ENCODE measurements at regions not wholly inside any gene's neighbourhood (a gene's known extent, or its start where the extent isn't known, plus 50 kb on each side); places are given as distances from the start of the nearest gene placed in this dataset.

DNA sequence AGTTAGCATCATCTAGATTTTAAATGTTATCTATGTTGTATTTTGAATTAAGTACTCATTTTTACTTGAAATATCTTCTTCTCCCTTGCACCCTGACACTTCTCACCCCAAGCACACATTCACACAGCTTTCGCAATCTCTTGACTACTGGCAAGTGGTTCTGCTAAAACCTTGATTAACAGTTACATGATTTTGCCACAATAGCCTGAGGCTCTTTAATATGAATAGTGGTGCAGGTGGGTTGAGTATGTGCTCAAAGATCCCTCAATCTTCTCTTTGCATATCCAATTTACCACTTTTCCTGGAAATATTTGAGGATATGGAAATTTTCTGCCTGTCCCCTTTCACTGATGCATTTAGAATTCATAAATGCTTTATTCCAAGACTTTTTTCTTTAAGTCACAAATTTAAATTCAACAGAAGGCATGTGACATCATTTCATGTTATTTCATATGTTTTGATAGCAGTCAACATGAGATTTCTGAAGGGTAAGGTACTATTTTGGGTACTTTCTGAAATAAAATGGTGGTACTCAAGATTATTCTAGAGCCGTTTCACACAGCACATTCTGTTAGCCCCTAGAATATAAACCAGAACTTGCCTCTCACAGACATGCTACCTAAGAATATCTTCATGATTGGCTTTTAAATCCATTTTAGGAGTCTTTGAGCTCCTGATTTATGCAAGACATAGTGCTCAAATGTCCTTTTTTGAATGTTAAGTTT lies 339.7 kb downstream of the RPRM start:
- Mint-ChIP-seq H3K4me1 (no peaks in the 10 kb centered on the region), H3K36me3 (no peaks in the 10 kb centered on the region), H3K27me3 (no peaks in the 10 kb centered on the region), H3K4me3 (no peak overlapping the region), H3K9me3 (peaks cover 0 to 6% of the 10 kb centered on the region in 2 donors), H3K27ac (no peak overlapping the region)
- DNase-seq: no peak
- no peak for ATAC-seq (replicated peaks)

DNA sequence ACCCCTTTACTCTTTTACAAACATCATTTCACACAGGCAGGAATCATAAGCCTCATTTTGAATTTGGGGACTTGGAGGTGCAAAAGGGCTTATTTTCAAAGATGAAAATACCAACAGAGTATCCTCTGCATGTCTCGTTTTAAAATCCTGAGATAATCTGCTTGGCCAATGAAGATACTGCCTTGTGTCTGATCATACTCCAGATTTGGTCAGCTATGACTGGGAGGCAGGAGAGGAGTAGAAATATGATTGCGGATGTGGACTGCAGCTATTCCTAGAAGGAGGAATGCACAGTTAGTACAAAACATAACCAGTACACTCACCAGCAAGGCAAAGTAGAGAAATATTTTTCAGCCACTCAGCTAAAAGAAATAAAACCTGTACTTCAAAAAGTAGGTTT lies 342.3 kb downstream of the RPRM start:
- Mint-ChIP-seq H3K4me1 (no peaks in the 10 kb centered on the region), H3K9me3 (peaks cover 0 to 2% of the 10 kb centered on the region in 2 donors), H3K27me3 (no peaks in the 10 kb centered on the region), H3K36me3 (no peaks in the 10 kb centered on the region), H3K4me3 (no peak overlapping the region), H3K27ac (no peak overlapping the region)
- ATAC-seq (replicated peaks) (no peak), DNase-seq (no peak)

DNA sequence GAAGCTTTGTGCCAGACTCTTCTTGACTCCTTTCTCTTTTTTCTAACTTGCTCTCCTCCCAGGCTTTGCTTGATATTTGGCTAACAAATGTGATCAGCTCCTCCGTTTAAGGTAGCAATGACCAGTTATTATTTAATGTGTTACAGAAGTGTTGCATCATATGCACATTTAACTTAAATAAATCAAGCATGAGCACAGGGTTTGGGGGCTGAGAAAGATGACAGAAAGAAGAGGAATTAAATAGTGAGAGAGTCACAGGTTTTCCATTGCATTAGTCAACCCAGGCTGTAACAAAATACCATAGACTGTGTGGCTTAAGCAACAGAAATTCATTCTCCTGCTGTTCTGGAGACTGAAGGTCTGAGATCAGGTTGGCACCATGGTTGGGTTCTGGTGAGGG lies 343.8 kb downstream of the RPRM start:
- Mint-ChIP-seq H3K36me3 (no peaks in the 10 kb centered on the region), H3K27me3 (no peaks in the 10 kb centered on the region), H3K4me1 (no peaks in the 10 kb centered on the region), H3K27ac (no peak overlapping the region), H3K9me3 (peaks cover 0 to 2% of the 10 kb centered on the region in 2 donors), H3K4me3 (no peak overlapping the region)
- no peak for ATAC-seq (replicated peaks)
- no peak for DNase-seq

GRCh38 chr2:153133716-153134115 lies 344.8 kb downstream of the RPRM start:
- no peak for ATAC-seq (replicated peaks)
- no peak for DNase-seq
- H3K27me3 Mint-ChIP-seq: no peaks in the 10 kb centered on the region

DNA sequence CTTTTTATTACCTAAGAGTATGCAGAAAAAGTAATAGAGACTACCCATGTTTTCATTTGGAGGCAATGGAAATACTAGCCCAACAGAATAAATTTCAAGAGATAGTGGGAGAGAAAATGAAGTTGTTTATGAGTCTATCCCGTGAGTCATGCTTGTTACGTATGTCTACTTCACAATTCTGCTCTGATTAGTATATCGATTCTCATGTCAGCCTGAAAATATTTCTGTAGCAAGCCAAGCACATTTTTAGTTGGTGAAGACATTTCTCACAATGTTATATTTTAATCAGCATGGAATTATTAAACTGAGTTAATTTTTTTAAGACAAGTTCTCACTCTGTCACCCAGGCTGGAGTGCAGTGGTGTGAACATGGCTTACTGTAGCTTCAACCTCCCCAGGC lies 346.1 kb downstream of the RPRM start:
- Mint-ChIP-seq H3K4me1 (no peaks in the 10 kb centered on the region), H3K9me3 (peaks cover 0 to 1% of the 10 kb centered on the region in 2 donors), H3K4me3 (no peak overlapping the region), H3K27me3 (no peaks in the 10 kb centered on the region), H3K36me3 (no peaks in the 10 kb centered on the region), H3K27ac (no peak overlapping the region)
- ATAC-seq (replicated peaks) (no peak), DNase-seq (no peak)

More at GRCh38 chr2:153133716-153134115, 344.8 kb downstream of the RPRM start:
- Mint-ChIP-seq H3K27ac (no peak overlapping the region), H3K4me3 (no peak overlapping the region), H3K4me1 (no peaks in the 10 kb centered on the region), H3K36me3 (no peaks in the 10 kb centered on the region), H3K9me3 (no peaks in the 10 kb centered on the region)

DNA sequence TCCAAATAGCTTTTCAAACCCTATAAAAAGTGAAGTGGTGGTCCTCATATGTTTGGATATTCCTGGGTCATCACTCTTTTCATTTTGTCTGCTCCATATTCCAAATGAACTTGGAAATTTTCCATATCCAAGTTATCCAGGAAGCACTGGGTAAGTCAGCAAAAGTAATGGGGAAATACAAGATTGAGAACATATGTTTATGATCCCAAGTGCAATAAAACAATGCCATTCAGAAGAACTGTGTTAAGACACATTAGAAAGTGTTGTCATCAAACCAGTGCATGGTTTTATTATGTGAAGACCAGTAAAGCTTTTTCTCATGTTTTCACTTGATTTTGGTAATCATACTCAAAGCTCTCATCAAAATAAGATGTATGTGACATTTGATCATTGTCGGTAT lies 363.4 kb downstream of the RPRM start:
- Mint-ChIP-seq H3K27me3 (no peaks in the 10 kb centered on the region), H3K4me1 (no peaks in the 10 kb centered on the region), H3K9me3 (peaks cover 0 to 4% of the 10 kb centered on the region in 2 donors), H3K36me3 (no peaks in the 10 kb centered on the region), H3K4me3 (no peak overlapping the region), H3K27ac (no peak overlapping the region)
- no peak for DNase-seq
- ATAC-seq (replicated peaks): no peak

GRCh38 chr2:153110486-153110885 lies 368.1 kb downstream of the RPRM start:
- no peaks in the 10 kb centered on the region for H3K36me3 Mint-ChIP-seq
- no peaks in the 10 kb centered on the region for H3K27me3 Mint-ChIP-seq
- DNase-seq: no peak
- ATAC-seq (replicated peaks): no peak
- no peak overlapping the region for H3K27ac Mint-ChIP-seq
- H3K4me3 Mint-ChIP-seq: no peak overlapping the region
- H3K9me3 Mint-ChIP-seq: no peaks in the 10 kb centered on the region
- no peaks in the 10 kb centered on the region for H3K4me1 Mint-ChIP-seq

- no peaks in the 10 kb centered on the region for H3K36me3 Mint-ChIP-seq
- no peaks in the 10 kb centered on the region for H3K9me3 Mint-ChIP-seq
- ATAC-seq (replicated peaks) (no peak), DNase-seq (no peak)
- H3K4me1 Mint-ChIP-seq: no peaks in the 10 kb centered on the region
- H3K4me3 Mint-ChIP-seq: no peak overlapping the region
- H3K27ac Mint-ChIP-seq: no peak overlapping the region
- no peaks in the 10 kb centered on the region for H3K27me3 Mint-ChIP-seq
Observed at GRCh38 chr2:153109793-153110192, 368.8 kb downstream of the RPRM start.

GRCh38 chr2:153106802-153107477 lies 371.6 kb downstream of the RPRM start:
- ATAC-seq (replicated peaks) (no peak), DNase-seq (no peak)
- Mint-ChIP-seq H3K27me3 (no peaks in the 10 kb centered on the region), H3K4me3 (no peak overlapping the region), H3K4me1 (no peaks in the 10 kb centered on the region), H3K36me3 (no peaks in the 10 kb centered on the region), H3K9me3 (peaks cover 0 to 1% of the 10 kb centered on the region in 2 donors), H3K27ac (no peak overlapping the region)

DNA sequence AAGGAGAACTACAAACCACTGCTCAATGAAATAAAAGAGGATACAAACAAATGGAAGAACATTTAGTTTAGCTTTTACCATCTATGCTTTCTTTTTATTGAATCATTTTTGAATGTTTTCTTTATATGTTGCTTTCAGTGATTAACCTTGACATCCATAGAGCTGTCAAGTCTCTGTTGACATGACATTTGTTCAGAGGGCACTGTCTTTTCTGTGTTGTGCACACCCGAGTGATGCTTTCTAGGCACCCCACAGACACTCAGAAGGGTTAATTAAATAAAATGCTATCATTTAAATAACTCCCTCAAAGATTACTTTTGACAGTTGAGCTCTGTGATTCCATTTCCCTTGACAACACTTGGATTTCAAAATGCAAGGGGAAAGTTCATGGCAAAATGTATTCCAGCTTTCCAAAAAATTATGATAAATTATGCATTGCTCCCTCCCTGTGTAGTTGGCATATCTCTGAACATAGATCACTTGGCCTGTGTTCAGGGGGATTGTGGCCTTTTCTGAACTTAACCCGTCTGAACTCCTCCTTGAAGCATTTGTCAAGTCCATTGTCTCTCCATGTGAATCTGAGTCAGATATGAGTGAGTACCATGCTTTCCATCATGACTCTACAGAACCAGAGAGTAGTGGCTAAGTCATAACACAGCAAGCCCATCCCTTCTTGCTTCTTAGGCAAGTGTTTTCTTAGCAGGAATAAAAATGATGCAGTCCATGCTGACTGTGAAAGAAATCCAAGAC lies 372.6 kb downstream of the RPRM start:
- Mint-ChIP-seq H3K4me1 (no peaks in the 10 kb centered on the region), H3K27me3 (no peaks in the 10 kb centered on the region), H3K4me3 (no peak overlapping the region), H3K36me3 (no peaks in the 10 kb centered on the region), H3K27ac (no peak overlapping the region), H3K9me3 (peaks cover 0 to 1% of the 10 kb centered on the region in 2 donors)
- no peak for ATAC-seq (replicated peaks)
- no peak for DNase-seq

DNA sequence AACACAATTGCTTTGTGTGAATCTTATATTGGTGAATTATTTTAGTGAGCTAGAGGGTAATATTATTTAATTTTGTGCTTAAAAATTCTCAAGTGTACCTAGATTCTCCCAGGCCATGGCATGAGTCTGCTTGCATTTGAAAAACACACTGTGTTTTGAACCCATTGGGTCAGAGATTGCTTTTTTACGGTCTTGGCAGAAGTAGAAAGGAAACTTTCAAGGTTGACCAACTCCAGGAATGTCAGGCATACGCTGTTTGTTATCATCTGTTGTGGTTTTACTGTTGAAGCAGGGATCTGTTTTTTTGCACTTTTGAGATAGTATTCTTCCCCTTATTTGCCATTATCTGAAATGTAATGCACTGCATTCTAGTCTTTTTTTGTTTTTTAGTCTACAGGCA lies 377.4 kb downstream of the RPRM start:
- Mint-ChIP-seq H3K4me3 (no peak overlapping the region), H3K27ac (no peak overlapping the region), H3K36me3 (no peaks in the 10 kb centered on the region), H3K4me1 (no peaks in the 10 kb centered on the region), H3K9me3 (peaks cover 0 to 6% of the 10 kb centered on the region in 2 donors), H3K27me3 (no peaks in the 10 kb centered on the region)
- ATAC-seq (replicated peaks): no peak
- DNase-seq: no peak

- H3K27ac Mint-ChIP-seq: no peak overlapping the region
- H3K36me3 Mint-ChIP-seq: no peaks in the 10 kb centered on the region
- no peaks in the 10 kb centered on the region for H3K27me3 Mint-ChIP-seq
Observed at GRCh38 chr2:153100151-153100550, 378.4 kb downstream of the RPRM start.

GRCh38 chr2:153098073-153098472 lies 379.7 kb downstream of the ARL6IP6 start:
- no peaks in the 10 kb centered on the region for H3K27me3 Mint-ChIP-seq
- no peaks in the 10 kb centered on the region for H3K36me3 Mint-ChIP-seq
- H3K4me3 Mint-ChIP-seq: no peak overlapping the region
- H3K27ac Mint-ChIP-seq: no peak overlapping the region
- no peak for ATAC-seq (replicated peaks)
- no peak for DNase-seq
- no peaks in the 10 kb centered on the region for H3K4me1 Mint-ChIP-seq
- H3K9me3 Mint-ChIP-seq: peaks cover 0 to 7% of the 10 kb centered on the region in 2 donors

More at GRCh38 chr2:153100151-153100550, 378.4 kb downstream of the RPRM start:
- ATAC-seq (replicated peaks): no peak
- H3K4me3 Mint-ChIP-seq: no peak overlapping the region
- no peak for DNase-seq
- H3K4me1 Mint-ChIP-seq: no peaks in the 10 kb centered on the region
- H3K9me3 Mint-ChIP-seq: peaks cover 0 to 6% of the 10 kb centered on the region in 2 donors

- H3K27me3 Mint-ChIP-seq: no peaks in the 10 kb centered on the region
- H3K9me3 Mint-ChIP-seq: peaks cover 0 to 7% of the 10 kb centered on the region in 2 donors
- H3K36me3 Mint-ChIP-seq: no peaks in the 10 kb centered on the region
- DNase-seq (no peak), ATAC-seq (replicated peaks) (no peak)
- H3K4me1 Mint-ChIP-seq: no peaks in the 10 kb centered on the region
- H3K4me3 Mint-ChIP-seq: no peak overlapping the region
- no peak overlapping the region for H3K27ac Mint-ChIP-seq
Observed at GRCh38 chr2:153096272-153096671, 377.9 kb downstream of the ARL6IP6 start.

DNA sequence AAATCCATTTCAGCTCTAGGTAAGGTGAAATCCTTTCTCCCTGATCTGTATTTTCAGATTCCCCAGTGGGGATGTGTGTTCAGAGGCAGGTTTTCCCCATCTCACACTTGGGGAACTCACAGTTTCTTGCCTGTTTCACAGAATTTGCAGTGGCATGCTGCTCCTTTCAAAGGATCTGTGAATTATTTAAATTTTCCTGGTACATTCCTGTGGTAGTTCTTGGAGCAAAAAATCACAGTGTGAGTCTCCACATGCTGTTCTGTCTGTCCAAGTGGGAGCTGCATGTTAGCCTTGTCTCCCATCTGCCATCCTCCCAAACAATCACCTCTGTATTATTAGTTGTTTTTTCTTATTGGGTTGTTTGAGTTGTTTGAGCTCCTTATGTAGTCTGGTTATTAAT lies 372.9 kb downstream of the ARL6IP6 start:
- no peak overlapping the region for H3K27ac Mint-ChIP-seq

More for the DNA sequence above, 372.9 kb downstream of the ARL6IP6 start:
- peaks cover 6 to 7% of the 10 kb centered on the region in 2 donors for H3K9me3 Mint-ChIP-seq
- H3K36me3 Mint-ChIP-seq: no peaks in the 10 kb centered on the region
- H3K4me1 Mint-ChIP-seq: no peaks in the 10 kb centered on the region
- H3K27me3 Mint-ChIP-seq: no peaks in the 10 kb centered on the region
- DNase-seq: no peak
- no peak for ATAC-seq (replicated peaks)
- H3K4me3 Mint-ChIP-seq: no peak overlapping the region

Data from stimulated activated naive B cell treated with anti-CD40 and anti-IgM and Interleukin-4, amounts not matched to agents 10 μg/mL and 1 μg/mL and 100 μg/mL, for 72 hours (primary cell).